BJ (cell line): ENCODE measurements at regions not wholly inside any gene's neighbourhood (a gene's known extent, or its start where the extent isn't known, plus 50 kb on each side); places are given as distances from the start of the nearest gene placed in this dataset.

Experiments used
- CTCF ChIA-PET: fragments of 350-600 bp; formaldehyde crosslinking; extraction: SDS; loops from one replicate; lab custom pipeline; 2021; ENCODE audit warnings: antibody characterized with exemption, inconsistent platforms; lab: Yijun Ruan, JAX
- POLR2A ChIA-PET: fragments of 300-600 bp; sonication (Branson Sonifier 250); formaldehyde crosslinking; extraction: SDS; loops from one replicate; lab custom pipeline; 2021; ENCODE audit warnings: antibody characterized with exemption; lab: Charles Lee
- DNase-seq: peaks from one replicate; pipeline ENCODE4 v3.0.0-alpha.2; 2011; ENCODE audit warnings: low read depth
- H3K27me3 ChIP-seq: 2 replicates; pipeline ENCODE4 v1.6.0; 2011; ENCODE audit warnings: low read length; ENCODE audit not compliant: control insufficient read depth, insufficient read depth
- H3K36me3 ChIP-seq: 2 replicates; pipeline ENCODE4 v1.5.1; 2011; ENCODE audit warnings: low read length; ENCODE audit not compliant: control insufficient read depth, insufficient read depth
- H3K4me3 ChIP-seq: 2 replicates; pipeline ENCODE4 v1.5.1; 2011; ENCODE audit warnings: low read depth, mild to moderate bottlenecking, control low read depth, low read length
- CTCF ChIP-seq: IDR thresholded peaks from 2 replicates; pipeline ENCODE4 v1.5.1; 2011; ENCODE audit warnings: low read depth, mild to moderate bottlenecking, control low read depth, inconsistent platforms, low read length, moderate library complexity; ENCODE audit not compliant: insufficient read depth

GRCh38 chr14:44778604-44779003, 183.1 kb downstream of the KLHL28 start:
- TF ChIP-seq CTCF, result no peak
- ChIA-PET CTCF (no interaction called here), POLR2A (no interaction called here)
- Histone ChIP-seq H3K36me3 (no peaks in the 10 kb centered on the region), H3K27me3 (no peaks in the 10 kb centered on the region), H3K4me3 (no peak overlapping the region)
- DNase-seq, result no peak

GRCh38 chr14:44777584-44777983, 184.2 kb downstream of the KLHL28 start:
- DNase-seq, result no peak
- TF ChIP-seq CTCF, result no peak
- ChIA-PET POLR2A (no interaction called here), CTCF (no interaction called here)
- Histone ChIP-seq H3K36me3 (no peaks in the 10 kb centered on the region), H3K4me3 (no peak overlapping the region), H3K27me3 (no peaks in the 10 kb centered on the region)

GRCh38 chr14:44775248-44775647, 186.5 kb downstream of the KLHL28 start:
- Histone ChIP-seq H3K27me3 (no peaks in the 10 kb centered on the region), H3K4me3 (no peak overlapping the region), H3K36me3 (no peaks in the 10 kb centered on the region)
- DNase-seq, result no peak
- ChIA-PET POLR2A (no interaction called here), CTCF (no interaction called here)
- no peak for TF ChIP-seq CTCF

- ChIA-PET POLR2A (no interaction called here), CTCF (no interaction called here)
- no peak for TF ChIP-seq CTCF
Measured at GRCh38 chr14:44774396-44774795, 187.4 kb downstream of the KLHL28 start.

GRCh38 chr14:44771496-44771895, 190.3 kb downstream of the KLHL28 start:
- DNase-seq, result no peak
- no peak overlapping the region for H3K4me3 ChIP-seq
- no peaks in the 10 kb centered on the region for H3K27me3 ChIP-seq
- CTCF ChIA-PET, result no interaction called here
- POLR2A ChIA-PET, result no interaction called here
- TF ChIP-seq CTCF, result no peak
- H3K36me3 ChIP-seq, result no peaks in the 10 kb centered on the region

More at GRCh38 chr14:44774396-44774795, 187.4 kb downstream of the KLHL28 start:
- Histone ChIP-seq H3K4me3 (no peak overlapping the region), H3K27me3 (no peaks in the 10 kb centered on the region), H3K36me3 (no peaks in the 10 kb centered on the region)
- DNase-seq, result no peak
